Endothelial cell of umbilical vein (primary cell): ENCODE measurements at regions not wholly inside any gene's neighbourhood (a gene's known extent, or its start where the extent isn't known, plus 50 kb on each side); places are given as distances from the start of the nearest gene placed in this dataset.

Experiments used
- BruUV-seq: library from RNA; stranded (reverse); fragments of 400-500 nt; replicated peaks from 2 replicates; lab custom pipeline; 2021; lab: Mats Ljungman, UMichigan
- CTCF ChIA-PET: fragments of 300-600, 350-600 bp; sonication (Branson Sonifier 250); formaldehyde crosslinking; loops from one replicate; lab custom pipeline; 2021; ENCODE audit warnings: antibody characterized with exemption, inconsistent platforms; lab: Charles Lee
- POLR2A ChIA-PET: fragments of 300-600, 350-600 bp; sonication (Branson Sonifier 250); formaldehyde crosslinking; loops from one replicate; lab custom pipeline; 2021; ENCODE audit warnings: antibody characterized with exemption, inconsistent platforms; lab: Charles Lee
- DNase-seq: peaks from one replicate; pipeline ENCODE4 v3.0.0-alpha.2; 2011; ENCODE audit warnings: low read depth, low spot score
- FAIRE-seq: peaks from 2 replicates; lab custom pipeline; 2011; peaks lifted over from hg19 to GRCh38; lab: Jason Lieb, UNC
- H2AFZ ChIP-seq: 2 replicates; pipeline ENCODE4 v1.6.0; 2012; ENCODE audit warnings: low read depth, low read length, control low read depth, inconsistent platforms
- H3K27ac ChIP-seq: 2 replicates; pipeline ENCODE4 v1.5.1; 2011; ENCODE audit warnings: low read depth, mild to moderate bottlenecking, control low read depth, low read length, moderate library complexity; ENCODE audit not compliant: insufficient read depth
- H3K27me3 ChIP-seq, 2 experiments: 2 replicates each; pipeline versions ENCODE4 v1.6.0 to v1.6.1; 2011; ENCODE audit warnings: low read length in 2 of 2, mixed read lengths in 1 of 2; ENCODE audit not compliant: control insufficient read depth in 2 of 2, insufficient read depth in 2 of 2
- H3K36me3 ChIP-seq, 2 experiments: 2 replicates in 1 of 2; 3 replicates in 1 of 2; pipeline ENCODE4 v1.5.1; 2011; ENCODE audit warnings: low read length in 2 of 2, mild to moderate bottlenecking in 1 of 2, moderate library complexity in 1 of 2; ENCODE audit not compliant: control insufficient read depth in 2 of 2, insufficient read depth in 2 of 2; ENCODE audit errors: extremely low read depth in 1 of 2
- H3K4me1 ChIP-seq: 3 replicates; pipeline ENCODE4 v1.5.1; 2011; ENCODE audit warnings: mild to moderate bottlenecking, low read length; ENCODE audit not compliant: control insufficient read depth, insufficient read depth; ENCODE audit errors: extremely low read depth
- H3K4me2 ChIP-seq: 2 replicates; pipeline ENCODE4 v1.6.1; 2011; ENCODE audit warnings: low read length, control low read depth, mixed read lengths; ENCODE audit not compliant: insufficient read depth
- H3K4me3 ChIP-seq, 3 experiments: fragments of 200-600 bp in 1 of 3; sonication (generic), shearing (Covaris generic) in 1 of 3; replicated peaks in 1 of 3; 2 replicates each; pipeline ENCODE4 v1.5.1; 2011 to 2016; ENCODE audit warnings: control low read depth in 3 of 3, low read length in 3 of 3, mild to moderate bottlenecking in 2 of 3, inconsistent platforms in 1 of 3, low read depth in 1 of 3, moderate library complexity in 1 of 3; ENCODE audit not compliant: insufficient read depth in 1 of 3
- H3K79me2 ChIP-seq: 2 replicates; pipeline ENCODE4 v1.6.0; 2012; ENCODE audit warnings: low read length, inconsistent platforms; ENCODE audit not compliant: control insufficient read depth, insufficient read depth
- H3K9ac ChIP-seq: replicated peaks from 2 replicates; pipeline ENCODE3; 2011; ENCODE audit warnings: low read length, control low read depth; ENCODE audit not compliant: insufficient read depth; ENCODE audit errors: extremely low read depth
- H3K9me1 ChIP-seq: replicated peaks from 3 replicates; pipeline ENCODE4 v1.6.0; 2011; ENCODE audit warnings: mild to moderate bottlenecking, low read length; ENCODE audit not compliant: control insufficient read depth, insufficient read depth; ENCODE audit errors: extremely low read depth
- H3K9me3 ChIP-seq: replicated peaks from 2 replicates; pipeline ENCODE4 v1.5.1; 2012; ENCODE audit warnings: low read length, inconsistent platforms; ENCODE audit not compliant: control insufficient read depth, insufficient read depth
- H4K20me1 ChIP-seq: replicated peaks from 2 replicates; pipeline ENCODE3; 2011; ENCODE audit warnings: mild to moderate bottlenecking, low read length; ENCODE audit not compliant: control insufficient read depth, insufficient read depth; ENCODE audit errors: extremely low read depth
- CTCF ChIP-seq, 2 donors: IDR thresholded peaks; 1 replicate in 1 of 2; 2 replicates in 1 of 2; pipeline ENCODE4 v1.5.1; 2011; ENCODE audit warnings: low read length in 2 of 2, mild to moderate bottlenecking in 2 of 2, moderate library complexity in 2 of 2, control low read depth in 1 of 2, inconsistent platforms in 1 of 2, low read depth in 1 of 2; ENCODE audit not compliant: insufficient read depth in 1 of 2; ENCODE audit errors: extremely low read depth in 1 of 2
- EZH2 ChIP-seq: IDR thresholded peaks from 2 replicates; pipeline ENCODE4 v1.6.1; 2012; ENCODE audit warnings: borderline replicate concordance, low read depth, mild to moderate bottlenecking, moderate library complexity, low read length, inconsistent platforms; ENCODE audit not compliant: severe bottlenecking
- FOS ChIP-seq: IDR thresholded peaks from 2 replicates; pipeline ENCODE4 v1.6.1; 2011; ENCODE audit warnings: mild to moderate bottlenecking, low read length, moderate library complexity, borderline replicate concordance; ENCODE audit not compliant: insufficient read depth
- GATA2 ChIP-seq: IDR thresholded peaks from 2 replicates; pipeline ENCODE4 v1.7.0; 2011; ENCODE audit warnings: low read depth, mild to moderate bottlenecking, moderate library complexity, mixed read lengths, low read length; ENCODE audit not compliant: insufficient read length, insufficient read depth
- JUN ChIP-seq: IDR thresholded peaks from 2 replicates; pipeline ENCODE4 v1.6.1; 2011; ENCODE audit warnings: borderline replicate concordance, low read depth; ENCODE audit not compliant: insufficient read length, insufficient read depth
- MAX ChIP-seq: IDR thresholded peaks from 2 replicates; pipeline ENCODE4 v1.6.1; 2011; ENCODE audit not compliant: insufficient read depth, insufficient read length
- MYC ChIP-seq: IDR thresholded peaks from one replicate; pipeline ENCODE4 v1.6.1; 2011; ENCODE audit warnings: mild to moderate bottlenecking, low read depth, low read length
- POLR2A ChIP-seq: IDR thresholded peaks from 2 replicates; pipeline ENCODE4 v1.6.1; 2012; ENCODE audit warnings: low read depth, mild to moderate bottlenecking, control low read depth, low read length
- POLR2AphosphoS5 ChIP-seq: IDR thresholded peaks from 2 replicates; pipeline ENCODE4 v1.6.1; 2012; ENCODE audit warnings: low read depth, mild to moderate bottlenecking, control low read depth, low read length, moderate library complexity; ENCODE audit not compliant: insufficient read depth
- dilution Hi-C: fragments of 300-500 bp; cut with MboI; formaldehyde crosslinking; loops from one replicate; pipeline ENCODE4 v1.15.0; 2019; ENCODE audit warnings: low sequenced_read_pairs; ENCODE audit not compliant: extremely low pct_ligation_motif_present
- intact Hi-C: fragments of 100-400 bp; cut with micrococcal nuclease; formaldehyde crosslinking; loops from one replicate; pipeline ENCODE4 v1.10.0; 2022

GRCh38 chr12:105974738-105975137, 164.0 kb downstream of the NUAK1 start:
- no peak overlapping the region for H3K9ac ChIP-seq
- H3K27me3 ChIP-seq = no peaks in the 10 kb centered on the region
- H3K79me2 ChIP-seq = no peaks in the 10 kb centered on the region
- ChIA-PET CTCF (interaction anchor here (1.4 to 1.8 kb wide), 2 partner anchors 15 kb away, joined by 3 to 7 read pairs; no protein-coding TSS in a partner anchor), POLR2A (no interaction called here)
- dilution Hi-C loops (no loop called here), intact Hi-C loops (no loop called here)
- H3K4me3 ChIP-seq = no peak overlapping the region
- no peaks in the 10 kb centered on the region for H3K9me1 ChIP-seq
- TF ChIP-seq CTCF (IDR thresholded peaks at IDR 0.05; ENCODE audit: extremely low read depth in 1 of 2, insufficient read depth in 1 of 2, low read depth in 1 of 2, low read length in 2 of 2) (no peak), MAX (no peak), GATA2 (no peak), POLR2A (no peak), MYC (no peak), FOS (no peak), EZH2 (no peak), POLR2AphosphoS5 (no peak), JUN (no peak)
- H3K9me3 ChIP-seq = no peaks in the 10 kb centered on the region
- H3K27ac ChIP-seq = no peak overlapping the region
- no peak overlapping the region for H2AFZ ChIP-seq
- no peak for DNase-seq
- H3K4me1 ChIP-seq = no peaks in the 10 kb centered on the region
- H3K4me2 ChIP-seq = no peak overlapping the region
- no peak for FAIRE-seq
- H4K20me1 ChIP-seq = no peaks in the 10 kb centered on the region
- BruUV-seq = no TSS peak
- H3K36me3 ChIP-seq = no peaks in the 10 kb centered on the region
